GM19395 (cell line): ENCODE measurements at regions not wholly inside any gene's neighbourhood (a gene's known extent, or its start where the extent isn't known, plus 50 kb on each side); places are given as distances from the start of the nearest gene placed in this dataset.

Source experiments
- ATAC-seq: cut with Tn5 transposase; IDR thresholded peaks from one replicate; pipeline ENCODE4 v1.9.1; 2021; ENCODE audit warnings: mild to moderate bottlenecking, moderate library complexity; ENCODE audit not compliant: unreplicated experiment

- no peak for ATAC-seq
Observed at GRCh38 chr14:53528185-53528671, 375.1 kb upstream of the DDHD1 start.

DNA sequence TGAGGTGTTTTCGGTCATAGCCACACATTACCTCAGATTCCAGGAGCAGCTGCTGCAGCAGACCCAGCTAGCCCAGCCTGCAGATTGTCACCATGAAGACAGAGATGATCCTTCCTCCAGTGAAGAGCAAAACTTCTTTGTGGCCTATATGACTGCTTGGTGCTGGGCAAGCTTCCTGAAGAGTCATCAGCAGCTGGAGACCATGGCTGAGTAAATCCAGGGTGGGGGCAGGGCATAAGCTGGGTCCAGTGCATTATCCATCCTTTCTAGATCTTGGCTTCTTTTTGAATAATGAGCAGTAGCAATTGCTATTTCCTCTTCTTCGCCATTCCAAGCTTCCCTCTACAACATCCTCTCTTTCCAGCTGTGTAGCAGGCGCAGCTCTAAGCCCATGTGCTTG lies 373.1 kb upstream of the DDHD1 start:
- ATAC-seq, result no peak

GRCh38 chr14:53525608-53526007 lies 372.5 kb upstream of the DDHD1 start:
- no peak for ATAC-seq

- no peak for ATAC-seq
Observed at GRCh38 chr14:53524391-53524790, 371.3 kb upstream of the DDHD1 start.

DNA sequence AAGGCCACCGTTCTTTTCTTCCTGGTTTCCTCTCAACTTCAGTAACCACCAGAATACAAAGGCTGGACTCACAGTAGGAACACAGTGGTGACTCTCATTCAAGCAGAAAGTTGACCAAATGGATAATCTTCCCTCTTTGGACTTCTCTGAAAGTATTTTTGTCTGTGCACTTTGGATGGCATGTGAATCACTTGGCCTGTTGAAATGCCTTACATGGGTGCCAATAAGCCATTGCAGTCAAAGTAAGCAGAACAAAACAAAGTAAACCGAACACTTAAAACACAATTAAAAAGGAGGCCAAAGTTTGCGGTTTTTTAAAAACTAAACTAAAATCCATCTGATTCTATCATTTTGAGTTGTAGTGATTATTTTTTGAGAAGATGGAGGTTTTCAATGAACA lies 370.1 kb upstream of the DDHD1 start:
- no peak for ATAC-seq

- ATAC-seq, result no peak
Observed at GRCh38 chr14:53520078-53520928, 367.2 kb upstream of the DDHD1 start.

GRCh38 chr14:53519137-53519536 lies 366.0 kb upstream of the DDHD1 start:
- no peak for ATAC-seq

DNA sequence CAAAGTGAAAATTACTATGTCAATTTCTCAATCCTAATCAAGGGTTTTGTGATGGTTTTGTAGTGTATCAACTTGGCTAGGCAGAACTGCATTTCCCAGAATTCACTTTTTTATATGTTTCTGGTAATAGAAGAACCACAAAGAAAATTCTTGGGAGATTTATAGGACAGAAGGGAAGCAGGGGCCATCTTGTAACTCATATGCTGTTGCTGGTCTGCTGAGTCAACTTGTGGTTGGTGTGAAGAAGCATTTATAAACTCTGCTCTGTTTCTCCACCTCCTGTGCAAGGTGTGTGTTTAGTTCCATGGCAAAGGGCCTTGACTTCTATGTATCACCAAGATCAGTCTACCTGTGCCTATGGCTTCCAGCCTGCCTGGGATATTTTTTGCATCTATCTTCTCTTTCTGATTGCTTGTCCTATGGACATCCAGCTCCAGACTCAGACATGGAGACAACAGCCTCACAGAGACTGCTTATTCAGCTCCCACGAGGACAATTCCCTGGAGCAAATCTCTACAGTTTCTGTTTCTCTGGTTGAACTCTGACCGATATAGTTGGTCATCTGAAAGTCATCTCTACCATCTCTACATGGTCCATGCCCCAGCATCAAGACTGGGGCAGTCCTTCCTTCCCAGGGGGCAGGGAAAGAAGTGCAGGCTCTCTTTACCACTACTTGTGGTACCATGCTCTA lies 364.3 kb upstream of the DDHD1 start:
- ATAC-seq, result no peak

GRCh38 chr14:53516261-53516774 lies 363.2 kb upstream of the DDHD1 start:
- no peak for ATAC-seq

DNA sequence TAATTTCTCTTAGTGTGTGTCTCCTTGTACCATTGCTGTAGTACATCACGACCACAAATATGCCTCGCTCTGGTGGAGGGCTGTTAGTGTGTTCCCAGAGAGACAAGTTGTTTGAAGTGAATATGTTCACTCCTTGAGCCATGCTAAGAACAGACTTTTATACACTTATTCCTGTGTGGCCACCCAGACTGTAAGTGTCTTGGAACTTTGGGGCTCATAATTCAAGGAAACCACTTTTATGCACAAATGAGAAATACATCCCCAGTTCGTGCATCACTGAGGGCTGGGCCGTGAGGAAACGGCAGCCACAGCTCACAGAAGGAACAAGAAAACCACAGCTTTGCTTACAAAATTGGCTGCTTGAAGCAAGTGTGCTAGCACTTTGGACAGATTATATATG lies 362.2 kb upstream of the DDHD1 start:
- no peak for ATAC-seq

DNA sequence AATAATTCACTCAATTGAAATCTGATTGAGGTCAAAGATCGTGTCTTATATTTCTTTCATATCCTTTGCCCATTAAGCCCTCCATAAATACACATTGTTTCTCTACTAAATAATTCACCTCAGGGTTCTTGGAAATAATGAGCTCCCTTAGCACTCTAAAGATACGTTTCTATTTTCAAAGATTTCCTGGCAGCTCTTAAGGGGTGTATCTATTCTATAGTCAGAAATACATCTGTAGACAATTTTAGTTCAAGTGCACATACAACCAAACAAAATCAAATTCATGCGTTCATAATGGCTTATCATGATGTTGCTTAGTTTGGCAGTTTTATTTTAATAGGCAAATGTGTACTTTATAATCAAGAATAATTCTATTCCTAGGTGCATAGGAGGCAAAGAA lies 361.1 kb upstream of the DDHD1 start:
- ATAC-seq, result no peak

DNA sequence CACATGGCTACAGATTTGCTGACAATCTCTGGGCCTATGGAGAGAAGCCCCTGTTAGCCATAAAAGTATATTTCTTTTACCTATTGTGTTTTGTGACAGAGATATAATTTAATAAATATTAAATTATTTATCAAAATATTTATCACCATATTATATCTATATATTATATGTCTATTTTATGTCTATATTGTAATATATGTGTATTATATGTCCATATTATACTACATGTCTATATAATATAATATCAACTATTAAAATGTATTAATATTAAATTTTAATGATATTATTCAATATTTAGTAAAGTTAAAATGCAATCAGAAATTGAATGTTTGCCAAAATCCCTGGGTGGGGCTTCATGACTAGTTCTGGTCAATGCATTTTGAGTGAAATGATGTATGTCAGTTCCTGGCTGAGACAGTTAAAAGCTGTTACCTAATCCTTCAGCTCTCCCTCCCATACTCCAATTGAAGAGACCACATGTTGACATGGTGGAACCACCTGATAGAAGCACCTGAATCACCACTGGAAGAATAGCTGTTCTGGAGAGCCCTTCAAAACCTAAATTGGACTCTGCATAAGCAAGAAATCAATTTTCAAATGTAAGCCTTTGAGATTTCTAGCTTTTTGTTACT lies 357.3 kb upstream of the DDHD1 start:
- no peak for ATAC-seq

GRCh38 chr14:53509276-53510244 lies 356.4 kb upstream of the DDHD1 start:
- ATAC-seq, result no peak

- ATAC-seq, result no peak
Observed at GRCh38 chr14:53501361-53502211, 348.5 kb upstream of the DDHD1 start.

GRCh38 chr14:53500191-53500590 lies 347.1 kb upstream of the DDHD1 start:
- ATAC-seq, result no peak

GRCh38 chr14:53496668-53497067 lies 343.5 kb upstream of the DDHD1 start:
- no peak for ATAC-seq

GRCh38 chr14:53495846-53496343 lies 342.8 kb upstream of the DDHD1 start:
- no peak for ATAC-seq

DNA sequence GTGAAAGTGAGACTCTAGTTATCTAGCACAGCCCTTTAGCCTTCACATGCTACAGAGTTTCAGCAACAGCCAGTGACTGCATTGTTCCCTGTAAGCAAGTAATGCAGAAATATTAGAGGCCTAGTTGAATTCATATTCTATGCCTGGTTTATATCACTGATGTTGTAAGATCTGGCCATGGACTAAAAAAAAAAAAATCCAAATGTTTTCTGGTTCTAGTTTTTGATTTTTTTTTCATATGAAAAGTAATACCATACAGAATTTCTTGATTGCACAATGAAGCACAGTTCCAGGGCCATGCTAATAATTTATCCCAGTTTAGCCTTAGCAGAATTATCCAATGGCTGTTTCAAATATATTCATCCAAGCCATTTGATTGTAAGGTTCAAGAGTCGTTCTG lies 341.5 kb upstream of the DDHD1 start:
- ATAC-seq, result no peak

GRCh38 chr14:53493860-53494259 lies 340.7 kb upstream of the DDHD1 start:
- no peak for ATAC-seq
